ENCODE measurements at regions not wholly inside any gene's neighbourhood (a gene's known extent, or its start where the extent isn't known, plus 50 kb on each side); places are given as distances from the start of the nearest gene placed in this dataset.

DNA sequence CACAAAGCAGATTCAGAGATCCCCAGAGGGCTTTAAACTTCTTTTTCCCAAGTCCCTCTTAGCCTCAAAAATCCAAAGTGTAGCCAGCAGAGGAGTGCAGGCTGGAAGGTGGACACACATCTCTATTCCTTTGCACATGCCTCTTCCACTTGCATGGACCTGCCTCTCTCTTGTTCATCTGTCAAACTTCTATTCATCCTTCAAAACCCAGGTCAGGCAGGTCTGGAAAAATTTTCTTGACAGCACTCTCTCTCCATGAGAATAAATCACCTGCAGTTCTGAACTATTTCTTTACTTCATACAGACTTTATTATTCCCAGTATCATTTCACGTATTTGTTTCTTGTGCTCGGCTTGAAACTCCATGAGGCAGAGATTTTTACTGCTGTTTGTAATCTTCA, 127.5 kb downstream of the SS18 start:
- no peak overlapping the region for H3K4me3 ChIP-seq
- H3K9ac ChIP-seq (ENCODE audit: insufficient read length) = no peak overlapping the region
- H3K9me3 ChIP-seq (ENCODE audit: low read depth, low read length) = no peaks in the 10 kb centered on the region
- TF ChIP-seq FOXP2 (optimal IDR thresholded peaks at IDR 0.05; ENCODE audit: control extremely low read depth, extremely low read length, insufficient read depth) (no peak), EZH2 (IDR thresholded peaks at IDR 0.05) (no peak), POLR2AphosphoS5 (IDR thresholded peaks at IDR 0.05; ENCODE audit: borderline replicate concordance, low read depth, low read length) (no peak)
- no peak overlapping the region for H3K27ac ChIP-seq
- H3K36me3 ChIP-seq (ENCODE audit: insufficient read depth, low read length) = no peaks in the 10 kb centered on the region
- no peak for DNase-seq (ENCODE audit: low read depth, low spot score)

DNA sequence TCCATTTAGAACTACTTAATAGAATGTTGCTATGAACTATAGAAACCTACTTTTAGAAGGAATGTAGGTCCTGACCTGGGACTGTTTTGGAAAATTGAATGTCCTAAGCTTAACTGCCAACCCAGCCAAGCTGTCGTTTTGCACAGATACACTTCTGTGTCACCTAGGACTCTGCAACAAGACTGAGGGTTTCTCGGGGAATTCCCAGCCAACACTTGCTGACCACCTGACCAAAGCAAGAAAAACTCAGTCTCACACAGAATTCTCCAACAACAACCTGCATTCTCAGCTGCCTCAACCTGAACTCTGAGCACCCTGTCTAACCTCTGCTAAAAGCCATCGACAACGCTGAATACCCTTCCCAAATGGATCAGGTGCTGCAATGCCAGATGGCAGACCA, 128.2 kb downstream of the SS18 start:
- H3K9ac ChIP-seq (ENCODE audit: insufficient read length) = no peak overlapping the region
- TF ChIP-seq POLR2AphosphoS5 (IDR thresholded peaks at IDR 0.05; ENCODE audit: borderline replicate concordance, low read depth, low read length) (no peak), FOXP2 (optimal IDR thresholded peaks at IDR 0.05; ENCODE audit: control extremely low read depth, extremely low read length, insufficient read depth) (no peak)
- no peaks in the 10 kb centered on the region for H3K9me3 ChIP-seq (ENCODE audit: low read depth, low read length)
- H3K27ac ChIP-seq = no peak overlapping the region
- no peaks in the 10 kb centered on the region for H3K36me3 ChIP-seq (ENCODE audit: insufficient read depth, low read length)
- H3K4me3 ChIP-seq = no peak overlapping the region
- no peak for DNase-seq (ENCODE audit: low read depth, low spot score)

DNA sequence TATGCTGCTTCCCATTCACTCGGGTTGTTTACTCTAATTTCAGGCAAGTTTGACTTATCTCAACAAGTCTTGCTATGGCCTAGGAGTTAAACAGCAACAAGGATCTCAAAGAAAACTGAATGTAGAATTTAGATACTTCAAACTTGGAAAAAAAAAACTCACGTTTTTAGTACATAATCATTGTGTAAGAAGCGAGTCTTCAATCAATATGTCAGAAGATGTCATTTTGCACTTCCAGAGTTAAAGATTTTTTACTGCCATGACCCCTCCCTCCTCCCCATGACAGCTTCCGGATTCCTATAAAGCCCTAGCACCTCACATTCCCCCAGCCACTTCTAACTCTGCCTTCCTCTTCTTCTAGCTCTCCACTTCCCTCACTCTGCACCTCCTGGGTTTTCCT, 133.4 kb downstream of the SS18 start:
- Histone ChIP-seq H3K9ac (ENCODE audit: insufficient read length) (no peak overlapping the region), H3K27ac (no peak overlapping the region), H3K9me3 (ENCODE audit: low read depth, low read length) (no peaks in the 10 kb centered on the region), H3K4me3 (no peak overlapping the region), H3K36me3 (ENCODE audit: insufficient read depth, low read length) (no peaks in the 10 kb centered on the region)
- TF ChIP-seq EZH2 (IDR thresholded peaks at IDR 0.05) (no peak), POLR2AphosphoS5 (IDR thresholded peaks at IDR 0.05; ENCODE audit: borderline replicate concordance, low read depth, low read length) (no peak), FOXP2 (optimal IDR thresholded peaks at IDR 0.05; ENCODE audit: control extremely low read depth, extremely low read length, insufficient read depth) (no peak)
- no peak for DNase-seq (ENCODE audit: low read depth, low spot score)

DNA sequence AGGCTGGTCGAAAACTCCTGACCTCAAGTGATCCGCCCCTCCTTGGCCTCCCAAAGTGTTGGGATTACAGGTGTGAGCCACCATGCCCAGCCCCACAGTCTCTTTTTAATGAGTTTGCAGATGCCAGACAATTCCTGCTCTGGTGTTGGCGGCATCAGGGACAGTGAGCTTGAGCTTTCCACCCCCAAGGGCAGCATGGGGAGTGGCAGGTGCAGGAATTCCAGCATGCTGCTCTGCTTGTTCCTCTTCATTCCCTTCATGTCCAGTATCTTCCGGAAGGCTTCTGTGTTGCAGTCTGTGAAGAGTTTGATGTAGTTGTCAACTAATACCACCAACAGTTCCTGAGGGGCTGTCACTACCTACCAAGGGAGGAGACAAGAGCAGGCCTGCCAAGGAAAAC, 137.3 kb downstream of the SS18 start:
- Histone ChIP-seq H3K9ac (ENCODE audit: insufficient read length) (no peak overlapping the region), H3K4me3 (no peak overlapping the region)
- DNase-seq (ENCODE audit: low read depth, low spot score) = no peak

DNA sequence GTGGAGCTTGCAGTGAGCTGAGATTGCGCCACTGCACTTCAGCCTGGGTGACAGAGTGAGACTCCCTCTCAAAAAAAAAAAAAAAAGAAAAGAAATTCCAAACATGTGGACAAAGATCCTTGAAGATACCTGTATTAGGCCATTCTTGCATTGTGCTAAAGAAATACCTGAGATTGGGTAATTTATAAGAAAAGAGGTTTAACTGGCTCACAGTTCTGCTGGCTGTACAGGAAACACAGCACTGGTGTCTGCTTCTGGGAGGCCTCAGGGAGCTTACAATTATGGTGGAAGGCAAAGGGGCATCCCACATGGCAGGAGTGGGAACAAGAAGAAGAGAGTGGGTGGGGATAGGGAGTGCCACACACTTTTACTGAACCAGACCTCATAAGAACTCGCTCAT, 140.1 kb downstream of the SS18 start:
- Histone ChIP-seq H3K9me3 (ENCODE audit: low read depth, low read length) (no peaks in the 10 kb centered on the region), H3K36me3 (ENCODE audit: insufficient read depth, low read length) (no peaks in the 10 kb centered on the region), H3K4me3 (no peak overlapping the region), H3K27ac (no peak overlapping the region), H3K9ac (ENCODE audit: insufficient read length) (no peak overlapping the region)
- DNase-seq (ENCODE audit: low read depth, low spot score) = no peak
- TF ChIP-seq POLR2AphosphoS5 (IDR thresholded peaks at IDR 0.05; ENCODE audit: borderline replicate concordance, low read depth, low read length) (no peak), EZH2 (IDR thresholded peaks at IDR 0.05) (no peak), FOXP2 (optimal IDR thresholded peaks at IDR 0.05; ENCODE audit: control extremely low read depth, extremely low read length, insufficient read depth) (no peak)

More for the DNA sequence above, 137.3 kb downstream of the SS18 start:
- H3K27ac ChIP-seq = no peak overlapping the region
- TF ChIP-seq POLR2AphosphoS5 (IDR thresholded peaks at IDR 0.05; ENCODE audit: borderline replicate concordance, low read depth, low read length) (no peak), EZH2 (IDR thresholded peaks at IDR 0.05) (no peak), FOXP2 (optimal IDR thresholded peaks at IDR 0.05; ENCODE audit: control extremely low read depth, extremely low read length, insufficient read depth) (no peak)
- no peaks in the 10 kb centered on the region for H3K36me3 ChIP-seq (ENCODE audit: insufficient read depth, low read length)
- no peaks in the 10 kb centered on the region for H3K9me3 ChIP-seq (ENCODE audit: low read depth, low read length)

DNA sequence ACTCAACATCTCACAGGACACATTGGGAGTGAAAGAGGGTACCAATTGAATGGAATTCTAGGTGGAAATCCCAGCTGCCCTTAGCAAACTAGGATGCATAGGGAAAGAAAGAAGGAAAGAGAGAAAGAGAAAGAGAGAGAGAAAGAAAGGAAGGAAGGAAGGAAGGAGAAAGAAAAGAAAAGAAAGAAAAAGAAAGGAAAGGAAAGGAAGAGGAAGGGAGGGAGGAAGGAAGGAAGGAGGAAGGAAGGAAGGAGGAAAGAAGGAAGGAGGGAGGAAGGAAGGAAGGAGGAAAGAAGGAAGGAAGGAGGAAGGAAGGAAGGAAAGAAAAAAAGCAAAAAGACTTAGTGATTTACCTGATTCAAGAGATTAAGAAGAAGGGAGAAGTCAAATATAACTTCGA, 143.9 kb downstream of the SS18 start:
- H3K9me3 ChIP-seq (ENCODE audit: low read depth, low read length) = no peaks in the 10 kb centered on the region
- no peak overlapping the region for H3K9ac ChIP-seq (ENCODE audit: insufficient read length)
- H3K36me3 ChIP-seq (ENCODE audit: insufficient read depth, low read length) = no peaks in the 10 kb centered on the region
- H3K27ac ChIP-seq = no peak overlapping the region
- TF ChIP-seq POLR2AphosphoS5 (IDR thresholded peaks at IDR 0.05; ENCODE audit: borderline replicate concordance, low read depth, low read length) = no peak
- no peak for TF ChIP-seq EZH2 (IDR thresholded peaks at IDR 0.05)
- no peak for TF ChIP-seq FOXP2 (optimal IDR thresholded peaks at IDR 0.05; ENCODE audit: control extremely low read depth, extremely low read length, insufficient read depth)
- no peak for DNase-seq (ENCODE audit: low read depth, low spot score)
- H3K4me3 ChIP-seq = no peak overlapping the region

DNA sequence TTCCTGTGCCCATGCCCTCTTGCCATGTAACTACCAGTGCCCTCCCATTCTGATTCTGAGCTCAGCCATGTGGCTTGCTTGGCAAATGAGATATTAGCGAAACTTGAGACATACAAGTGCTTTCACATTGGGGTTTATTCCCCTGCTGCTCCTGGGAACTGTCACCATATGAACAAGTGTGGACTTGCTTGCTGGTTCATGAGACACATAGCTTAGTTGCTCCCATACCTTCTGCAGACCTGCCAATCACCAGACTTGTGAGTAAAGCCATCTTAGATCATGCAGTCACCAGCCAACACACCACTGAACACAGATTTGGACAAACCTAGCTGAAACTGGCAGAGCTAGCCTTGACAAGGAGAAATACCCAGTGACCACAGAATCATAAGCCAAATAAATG, 155.1 kb downstream of the SS18 start:
- no peak for DNase-seq (ENCODE audit: low read depth, low spot score)
- Histone ChIP-seq H3K27ac (no peak overlapping the region), H3K36me3 (ENCODE audit: insufficient read depth, low read length) (no peaks in the 10 kb centered on the region), H3K9ac (ENCODE audit: insufficient read length) (no peak overlapping the region), H3K4me3 (no peak overlapping the region), H3K9me3 (ENCODE audit: low read depth, low read length) (no peaks in the 10 kb centered on the region)
- no peak for TF ChIP-seq EZH2 (IDR thresholded peaks at IDR 0.05)
- TF ChIP-seq POLR2AphosphoS5 (IDR thresholded peaks at IDR 0.05; ENCODE audit: borderline replicate concordance, low read depth, low read length) = no peak
- no peak for TF ChIP-seq FOXP2 (optimal IDR thresholded peaks at IDR 0.05; ENCODE audit: control extremely low read depth, extremely low read length, insufficient read depth)

DNA sequence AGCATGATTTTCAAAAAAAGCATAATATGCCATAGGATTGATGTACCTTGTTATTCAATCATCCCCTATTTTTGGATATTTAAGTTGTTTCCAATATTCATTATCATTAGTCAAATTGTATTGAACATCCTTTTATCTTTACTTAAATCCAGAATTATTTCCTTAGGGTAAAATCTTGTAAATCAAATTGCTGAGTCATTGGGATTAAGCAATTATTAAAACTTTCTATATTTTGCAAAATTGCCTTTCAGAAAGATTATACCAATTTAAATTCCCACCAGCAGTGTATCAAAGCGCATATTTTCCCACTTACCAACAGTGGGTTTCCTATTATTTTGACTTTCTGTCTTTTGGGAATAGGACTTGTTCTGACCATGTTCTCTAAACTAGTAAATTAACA, 159.3 kb downstream of the SS18 start:
- H3K9me3 ChIP-seq (ENCODE audit: low read depth, low read length) = no peaks in the 10 kb centered on the region
- no peak overlapping the region for H3K27ac ChIP-seq
- DNase-seq (ENCODE audit: low read depth, low spot score) = no peak
- TF ChIP-seq EZH2 (IDR thresholded peaks at IDR 0.05) (no peak), POLR2AphosphoS5 (IDR thresholded peaks at IDR 0.05; ENCODE audit: borderline replicate concordance, low read depth, low read length) (no peak), FOXP2 (optimal IDR thresholded peaks at IDR 0.05; ENCODE audit: control extremely low read depth, extremely low read length, insufficient read depth) (no peak)
- H3K36me3 ChIP-seq (ENCODE audit: insufficient read depth, low read length) = no peaks in the 10 kb centered on the region
- no peak overlapping the region for H3K4me3 ChIP-seq
- H3K9ac ChIP-seq (ENCODE audit: insufficient read length) = no peak overlapping the region

DNA sequence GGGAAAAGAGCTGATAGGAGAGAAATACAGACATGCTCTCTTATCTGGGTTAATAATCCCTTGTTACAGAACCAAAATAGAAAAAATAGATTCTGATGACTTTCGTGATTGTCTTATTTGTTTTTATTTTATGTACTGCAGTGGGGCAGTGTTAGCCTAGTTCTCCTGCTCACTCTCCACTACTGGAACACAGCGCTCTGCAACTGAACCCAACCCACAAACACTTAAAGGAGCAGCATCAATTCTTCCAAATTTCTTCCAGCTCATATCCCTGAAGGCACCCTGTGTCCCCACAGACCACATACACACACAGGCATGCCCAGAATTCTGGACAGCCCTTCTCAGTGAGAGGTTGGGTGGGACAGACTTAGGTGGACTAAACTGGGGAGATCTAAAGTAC, 160.6 kb downstream of the SS18 start:
- no peak for DNase-seq (ENCODE audit: low read depth, low spot score)
- Histone ChIP-seq H3K27ac (no peak overlapping the region), H3K9ac (ENCODE audit: insufficient read length) (no peak overlapping the region), H3K9me3 (ENCODE audit: low read depth, low read length) (no peaks in the 10 kb centered on the region), H3K36me3 (ENCODE audit: insufficient read depth, low read length) (no peaks in the 10 kb centered on the region), H3K4me3 (no peak overlapping the region)
- TF ChIP-seq EZH2 (IDR thresholded peaks at IDR 0.05) (no peak), POLR2AphosphoS5 (IDR thresholded peaks at IDR 0.05; ENCODE audit: borderline replicate concordance, low read depth, low read length) (no peak), FOXP2 (optimal IDR thresholded peaks at IDR 0.05; ENCODE audit: control extremely low read depth, extremely low read length, insufficient read depth) (no peak)

All from SK-N-MC (cell line).